Ramos (cell line): ENCODE measurements at regions not wholly inside any gene's neighbourhood (a gene's known extent, or its start where the extent isn't known, plus 50 kb on each side); places are given as distances from the start of the nearest gene placed in this dataset.

Experiments used
- in situ Hi-C: fragments of 300-500 bp; cut with MboI; formaldehyde crosslinking; loops from one replicate; pipeline ENCODE4 v1.14.3; 2022; ENCODE audit warnings: low sequenced_read_pairs; ENCODE audit not compliant: unreplicated experiment

- in situ Hi-C loops = no loop called here
These were observed 93.7 kb upstream of the ZNF827 start for GRCh38 chr4:146032234-146032860.

DNA sequence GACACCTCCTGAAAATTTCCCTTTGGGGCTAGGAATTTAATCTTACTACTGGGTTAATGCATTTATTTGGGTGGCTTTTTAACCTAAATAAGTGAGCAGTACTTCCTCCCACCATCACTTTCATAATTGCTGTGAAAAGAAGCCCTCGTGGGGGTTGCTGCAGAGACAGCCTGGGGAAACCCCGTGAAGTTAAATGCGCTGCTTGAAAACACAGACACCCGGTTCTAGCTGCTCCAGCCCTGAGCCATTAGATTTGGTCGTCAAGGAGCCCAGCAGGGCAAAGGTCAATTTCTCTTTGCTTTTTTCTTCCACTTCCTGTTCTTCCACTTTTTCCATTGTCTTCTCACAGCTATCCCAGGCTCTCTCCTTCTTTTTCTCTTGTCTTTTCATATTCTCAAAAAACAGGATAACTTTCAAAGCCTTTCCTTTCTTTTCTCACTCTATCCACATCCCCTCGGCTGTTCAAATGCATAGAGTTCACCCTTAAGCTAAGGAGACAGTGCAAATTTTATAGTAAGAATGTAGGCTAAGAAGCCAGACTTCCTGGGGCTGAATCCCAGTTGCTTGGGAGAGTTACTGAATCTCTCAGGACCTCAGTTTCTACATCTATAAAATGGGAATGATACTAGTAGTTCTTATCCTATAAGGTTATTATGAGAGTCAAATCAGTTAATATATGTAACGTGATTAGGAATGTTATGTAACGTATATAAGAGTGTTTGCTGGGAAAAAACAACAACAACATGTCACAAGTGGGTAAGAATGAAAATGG, 91.5 kb upstream of the ZNF827 start:
- in situ Hi-C loops = no loop called here

DNA sequence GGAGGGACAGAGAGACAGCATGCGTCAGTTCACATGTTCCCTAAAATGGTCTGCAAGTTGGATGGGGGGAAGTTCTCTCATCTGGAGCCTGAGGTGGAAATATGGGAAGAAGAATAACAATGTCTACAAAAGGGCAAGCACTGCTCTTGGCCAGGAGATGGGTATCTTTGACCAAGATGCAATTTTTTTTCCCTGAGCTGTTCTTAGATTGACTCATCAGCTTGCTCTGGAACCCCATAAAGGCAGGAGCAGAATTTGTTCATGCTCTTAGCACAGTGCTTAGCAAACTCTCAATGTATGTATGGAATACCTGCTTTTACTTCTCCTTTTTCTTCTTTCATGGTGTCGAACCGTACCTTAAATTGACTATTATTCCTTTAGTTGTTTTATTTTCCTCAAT, 90.5 kb upstream of the ZNF827 start:
- in situ Hi-C loops = no loop called here

- in situ Hi-C loops = no loop called here
These were observed 89.1 kb upstream of the ZNF827 start for GRCh38 chr4:146027761-146028160.

- in situ Hi-C loops = no loop called here
These were observed 84.8 kb upstream of the ZNF827 start for GRCh38 chr4:146023334-146023967.

GRCh38 chr4:146022541-146022940, 83.9 kb upstream of the ZNF827 start:
- in situ Hi-C loops = no loop called here

DNA sequence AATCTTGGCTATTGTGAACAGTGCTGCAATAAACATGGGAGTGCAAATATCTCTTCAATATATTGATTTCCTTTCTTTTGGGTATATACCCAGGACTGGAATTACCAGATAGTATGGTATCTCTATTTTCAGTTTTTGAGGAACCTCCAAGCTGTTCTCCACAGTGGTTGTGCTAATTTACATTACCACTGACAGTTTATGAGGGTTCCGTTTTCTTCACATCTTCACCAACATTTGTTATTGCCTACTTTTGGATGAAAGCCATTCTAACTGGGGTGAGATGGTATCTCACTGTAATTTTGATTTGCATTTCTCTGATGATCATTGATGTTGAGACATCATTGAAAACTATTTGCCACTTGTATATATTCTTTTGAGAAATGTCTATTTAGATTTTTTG, 79.6 kb upstream of the ZNF827 start:
- in situ Hi-C loops = no loop called here

DNA sequence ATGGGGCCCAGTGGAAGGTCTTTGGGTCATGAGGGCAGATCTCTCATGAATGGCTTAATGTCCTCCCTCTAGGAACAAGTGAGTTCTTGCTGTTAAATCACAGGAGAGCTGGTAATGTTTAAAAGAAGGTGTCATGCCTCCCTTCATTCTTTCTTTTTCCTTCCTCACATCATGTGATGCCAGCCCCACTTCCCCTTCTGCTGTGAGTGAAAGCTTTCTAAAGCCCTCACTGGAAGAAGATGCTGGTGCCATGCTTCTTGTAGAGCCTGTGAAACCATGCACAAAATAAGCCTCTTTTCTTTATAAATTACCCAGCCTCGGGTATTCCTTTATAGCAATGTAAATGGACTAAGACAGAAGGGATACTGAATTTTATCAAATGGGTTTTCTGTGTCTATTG, 66.1 kb upstream of the ZNF827 start:
- in situ Hi-C loops = no loop called here

- in situ Hi-C loops = no loop called here
These were observed 50.0 kb upstream of the ZNF827 start for GRCh38 chr4:145988628-145989027.
